AG10803 (cell line): ENCODE measurements at regions not wholly inside any gene's neighbourhood (a gene's known extent, or its start where the extent isn't known, plus 50 kb on each side); places are given as distances from the start of the nearest gene placed in this dataset.

ENCODE experiments used
- DNase-seq: peaks from one replicate; pipeline ENCODE4 v3.0.0; 2010; ENCODE audit warnings: low read depth
- H3K4me3 ChIP-seq: 2 replicates; pipeline ENCODE4 v1.5.1; 2011; ENCODE audit warnings: mild to moderate bottlenecking, low read length, control low read depth
- TF ChIP-seq, protein P1 (sequence below): conservative IDR thresholded peaks from 2 replicates; pipeline ENCODE4 v1.5.1; 2011; ENCODE audit warnings: mild to moderate bottlenecking, low read length, control low read depth, inconsistent platforms

DNA sequence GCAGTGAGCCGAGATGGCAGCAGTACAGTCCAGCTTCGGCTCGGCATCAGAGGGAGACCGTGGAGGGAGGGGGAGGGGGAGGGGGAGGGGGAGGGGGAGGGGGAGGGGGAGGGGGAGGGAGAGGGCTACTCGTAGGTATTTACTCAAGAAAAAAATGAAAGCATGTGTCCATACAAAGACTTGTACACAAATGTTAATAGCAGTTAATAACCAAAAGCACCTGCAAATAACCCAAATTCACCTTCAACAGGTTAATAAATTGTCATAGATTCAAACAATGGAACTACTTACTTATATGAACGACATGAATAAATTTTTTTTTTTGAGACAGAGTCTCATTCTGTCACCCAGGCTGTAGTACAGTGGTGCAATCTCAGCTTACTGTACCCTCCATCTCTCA, 152.4 kb downstream of the BRMS1L start:
- DNase-seq = no peak
- no peak overlapping the region for H3K4me3 ChIP-seq
- TF ChIP-seq, protein P1, sequence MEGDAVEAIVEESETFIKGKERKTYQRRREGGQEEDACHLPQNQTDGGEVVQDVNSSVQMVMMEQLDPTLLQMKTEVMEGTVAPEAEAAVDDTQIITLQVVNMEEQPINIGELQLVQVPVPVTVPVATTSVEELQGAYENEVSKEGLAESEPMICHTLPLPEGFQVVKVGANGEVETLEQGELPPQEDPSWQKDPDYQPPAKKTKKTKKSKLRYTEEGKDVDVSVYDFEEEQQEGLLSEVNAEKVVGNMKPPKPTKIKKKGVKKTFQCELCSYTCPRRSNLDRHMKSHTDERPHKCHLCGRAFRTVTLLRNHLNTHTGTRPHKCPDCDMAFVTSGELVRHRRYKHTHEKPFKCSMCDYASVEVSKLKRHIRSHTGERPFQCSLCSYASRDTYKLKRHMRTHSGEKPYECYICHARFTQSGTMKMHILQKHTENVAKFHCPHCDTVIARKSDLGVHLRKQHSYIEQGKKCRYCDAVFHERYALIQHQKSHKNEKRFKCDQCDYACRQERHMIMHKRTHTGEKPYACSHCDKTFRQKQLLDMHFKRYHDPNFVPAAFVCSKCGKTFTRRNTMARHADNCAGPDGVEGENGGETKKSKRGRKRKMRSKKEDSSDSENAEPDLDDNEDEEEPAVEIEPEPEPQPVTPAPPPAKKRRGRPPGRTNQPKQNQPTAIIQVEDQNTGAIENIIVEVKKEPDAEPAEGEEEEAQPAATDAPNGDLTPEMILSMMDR = no peak

DNA sequence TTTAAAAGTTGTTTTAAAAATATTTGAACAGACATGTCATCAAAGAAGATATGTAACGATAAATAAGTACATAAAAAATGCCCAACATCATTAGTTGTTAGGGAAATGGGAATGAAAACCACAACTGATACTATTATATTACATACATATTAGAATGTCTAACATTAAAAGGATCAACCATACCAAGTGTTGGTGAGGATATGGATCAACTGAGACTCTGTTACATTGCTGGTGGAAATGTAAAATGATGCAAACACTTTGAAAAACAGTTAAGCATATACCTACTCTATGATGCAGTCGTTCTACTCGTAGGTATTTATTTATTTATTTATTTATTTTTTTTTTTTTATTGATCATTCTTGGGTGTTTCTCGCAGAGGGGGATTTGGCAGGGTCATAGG, 149.7 kb downstream of the BRMS1L start:
- no peak for DNase-seq
- TF ChIP-seq, protein P1 = no peak
- H3K4me3 ChIP-seq = no peak overlapping the region

DNA sequence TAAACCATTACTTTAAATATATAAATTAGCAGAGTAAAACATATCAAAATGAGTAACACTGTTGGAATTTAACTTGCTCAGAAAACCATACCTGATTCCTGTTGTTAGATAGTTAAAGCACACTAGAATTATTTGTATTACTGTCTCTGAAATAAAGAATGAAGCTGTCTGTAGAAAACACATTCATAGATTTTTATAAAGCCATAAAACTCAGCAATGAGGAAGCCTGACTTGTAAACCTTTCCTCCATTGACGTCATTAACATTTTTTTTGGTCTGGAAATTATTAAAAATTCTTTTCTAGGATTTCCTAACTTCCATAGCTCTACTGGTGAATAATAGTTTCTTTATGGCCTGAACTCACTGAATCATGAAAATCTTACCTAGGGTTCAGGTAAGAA, 147.6 kb downstream of the BRMS1L start:
- no peak for DNase-seq
- TF ChIP-seq, protein P1 = no peak
- no peak overlapping the region for H3K4me3 ChIP-seq

DNA sequence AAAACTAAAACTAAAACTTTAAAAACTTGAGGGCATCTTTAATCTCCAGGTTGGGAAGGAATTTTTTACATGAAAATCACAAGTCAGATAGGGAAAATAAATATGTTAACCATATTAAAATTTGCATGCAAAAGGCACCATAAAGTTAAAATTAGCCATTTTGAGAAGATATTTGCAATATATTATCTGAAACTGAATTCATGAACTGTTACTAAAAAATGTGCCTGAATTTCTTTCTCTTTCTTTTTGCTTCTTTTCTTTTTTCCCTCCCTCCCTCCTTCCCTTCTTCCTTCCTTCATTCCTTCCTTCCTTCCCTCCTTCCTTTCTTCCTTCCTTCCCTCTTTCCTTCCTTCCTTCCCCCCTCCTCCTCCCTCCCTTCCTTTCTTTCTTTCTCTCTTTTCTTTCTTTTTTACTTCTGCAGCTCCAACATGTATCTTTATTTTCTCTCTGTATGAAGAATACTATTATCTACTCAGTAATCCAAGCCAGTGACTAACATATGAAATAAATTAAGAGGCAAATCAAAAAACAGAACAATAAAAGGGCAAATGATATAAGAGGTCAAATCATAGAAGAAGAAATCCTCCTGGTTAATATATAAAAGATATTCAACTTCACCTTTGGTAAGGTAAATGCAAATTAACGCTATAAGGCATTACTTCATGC, 146.0 kb downstream of the BRMS1L start:
- no peak for DNase-seq
- TF ChIP-seq, protein P1 = no peak
- no peak overlapping the region for H3K4me3 ChIP-seq

DNA sequence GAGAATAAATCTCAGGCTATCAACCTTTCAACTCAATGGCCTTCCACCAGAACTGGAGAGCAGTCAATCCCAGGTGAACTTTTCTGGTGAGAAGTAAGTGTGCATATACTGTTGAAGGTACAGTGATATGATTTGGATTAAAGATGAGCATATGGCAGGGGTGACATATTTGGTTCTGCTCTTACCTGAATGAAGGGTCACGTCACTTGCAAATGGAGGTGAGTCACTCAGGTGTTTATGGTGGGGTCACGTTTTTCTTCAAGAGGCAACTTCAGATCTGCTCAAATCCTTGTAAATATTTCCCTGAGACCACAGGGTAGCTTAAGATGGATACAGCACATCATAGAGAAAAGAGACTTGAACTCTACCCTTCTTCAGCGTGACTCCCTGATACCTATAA, 143.2 kb downstream of the BRMS1L start:
- DNase-seq = no peak
- no peak overlapping the region for H3K4me3 ChIP-seq
- TF ChIP-seq, protein P1 = no peak

DNA sequence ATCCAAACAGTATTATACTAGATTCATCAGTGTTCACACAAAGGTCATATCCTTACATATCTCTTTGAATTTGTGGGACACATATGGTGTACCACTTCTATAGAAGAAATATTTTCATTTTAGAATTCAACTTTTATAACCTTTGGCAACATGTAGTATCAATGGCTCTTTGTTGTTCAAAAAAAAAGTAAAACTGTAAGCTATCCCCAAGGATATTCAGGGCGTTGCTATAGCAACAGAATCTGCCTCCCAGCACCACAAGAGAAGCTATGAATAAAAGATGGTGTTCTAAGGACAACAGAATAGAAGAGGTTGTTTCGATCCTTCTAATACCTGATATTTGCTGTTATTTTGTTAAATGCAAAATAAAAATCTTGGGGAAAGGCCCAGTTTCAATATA, 139.3 kb downstream of the BRMS1L start:
- TF ChIP-seq, protein P1 = no peak
- H3K4me3 ChIP-seq = no peak overlapping the region
- DNase-seq = no peak

DNA sequence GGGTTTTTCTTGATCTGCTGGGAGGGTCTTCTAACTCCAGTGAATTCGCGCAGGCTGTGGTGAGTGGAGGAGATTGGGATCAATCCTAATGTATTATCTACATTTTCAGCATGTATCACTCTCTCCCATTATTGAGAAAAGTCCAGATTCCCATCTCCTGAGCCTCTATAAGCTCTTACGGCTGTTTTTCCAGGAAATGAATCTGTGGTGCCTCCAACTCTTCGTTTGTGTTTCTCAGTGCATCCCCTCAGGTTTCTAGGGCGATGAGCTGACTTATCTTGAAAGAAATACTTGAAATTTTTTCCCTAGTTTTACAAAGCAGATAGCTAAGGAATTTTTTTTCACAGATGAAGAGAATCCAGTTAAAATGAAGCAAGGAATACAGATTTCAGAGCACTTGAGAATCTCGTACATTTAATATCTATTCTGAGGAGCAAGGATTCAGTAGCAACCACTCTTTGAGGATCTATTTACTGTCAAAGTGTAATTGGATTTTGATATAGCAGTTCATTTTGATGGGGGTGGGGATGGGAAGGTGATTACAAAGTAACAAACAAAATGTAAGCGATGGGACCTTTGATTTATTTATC, 138.7 kb downstream of the BRMS1L start:
- DNase-seq = no peak
- no peak overlapping the region for H3K4me3 ChIP-seq
- TF ChIP-seq, protein P1 = no peak
